ENCODE measurements at regions not wholly inside any gene's neighbourhood (a gene's known extent, or its start where the extent isn't known, plus 50 kb on each side); places are given as distances from the start of the nearest gene placed in this dataset.

DNA sequence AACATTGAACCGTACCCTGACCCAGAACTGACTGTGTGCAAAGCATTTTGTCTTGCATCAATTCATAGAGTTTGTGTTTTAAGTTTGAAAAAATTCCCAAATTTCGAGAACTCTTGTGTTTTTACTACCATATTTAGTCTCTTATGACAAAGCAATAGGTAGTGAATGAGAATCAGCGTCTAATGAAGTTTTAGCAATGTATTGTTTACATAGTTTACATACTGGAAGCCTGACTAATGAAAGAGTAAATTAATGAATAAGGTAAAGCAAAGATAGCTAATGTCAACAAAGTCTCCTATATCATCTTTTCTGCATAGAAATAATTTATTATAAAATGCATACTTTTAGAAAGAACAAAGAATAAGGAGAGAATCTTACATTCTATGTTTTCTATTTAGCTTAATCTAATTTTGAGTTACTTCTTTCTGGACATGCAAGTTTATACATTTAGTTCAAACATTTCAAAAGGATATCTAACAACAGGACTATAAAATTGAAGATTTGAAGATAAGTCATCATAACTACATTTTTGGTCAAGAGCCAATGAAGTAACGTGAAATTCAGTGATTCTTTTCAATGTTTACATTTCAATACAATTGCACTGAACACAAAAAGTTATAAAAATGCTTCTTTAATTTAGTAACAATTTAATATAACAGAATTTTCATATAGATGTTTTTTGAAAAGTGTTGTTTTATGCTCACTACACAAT lies 1943.7 kb downstream of the NCAM2 start:
- TF ChIP-seq, protein P1, sequence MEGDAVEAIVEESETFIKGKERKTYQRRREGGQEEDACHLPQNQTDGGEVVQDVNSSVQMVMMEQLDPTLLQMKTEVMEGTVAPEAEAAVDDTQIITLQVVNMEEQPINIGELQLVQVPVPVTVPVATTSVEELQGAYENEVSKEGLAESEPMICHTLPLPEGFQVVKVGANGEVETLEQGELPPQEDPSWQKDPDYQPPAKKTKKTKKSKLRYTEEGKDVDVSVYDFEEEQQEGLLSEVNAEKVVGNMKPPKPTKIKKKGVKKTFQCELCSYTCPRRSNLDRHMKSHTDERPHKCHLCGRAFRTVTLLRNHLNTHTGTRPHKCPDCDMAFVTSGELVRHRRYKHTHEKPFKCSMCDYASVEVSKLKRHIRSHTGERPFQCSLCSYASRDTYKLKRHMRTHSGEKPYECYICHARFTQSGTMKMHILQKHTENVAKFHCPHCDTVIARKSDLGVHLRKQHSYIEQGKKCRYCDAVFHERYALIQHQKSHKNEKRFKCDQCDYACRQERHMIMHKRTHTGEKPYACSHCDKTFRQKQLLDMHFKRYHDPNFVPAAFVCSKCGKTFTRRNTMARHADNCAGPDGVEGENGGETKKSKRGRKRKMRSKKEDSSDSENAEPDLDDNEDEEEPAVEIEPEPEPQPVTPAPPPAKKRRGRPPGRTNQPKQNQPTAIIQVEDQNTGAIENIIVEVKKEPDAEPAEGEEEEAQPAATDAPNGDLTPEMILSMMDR (IDR thresholded peaks at IDR 0.05): no peak
- TF ChIP-seq POLR2AphosphoS5 (IDR thresholded peaks at IDR 0.05) (no peak), POLR2A (IDR thresholded peaks at IDR 0.05) (no peak)

All from breast epithelium (tissue), 3 donors.